ENCODE measurements at regions not wholly inside any gene's neighbourhood (a gene's known extent, or its start where the extent isn't known, plus 50 kb on each side); places are given as distances from the start of the nearest gene placed in this dataset.

GRCh38 chr9:93810028-93810971 is 144.9 kb downstream of the BARX1 start:
- DNase-seq (ENCODE audit: insufficient read length, low spot score) (no peak), FAIRE-seq (no peak)
- TF ChIP-seq CTCF (IDR thresholded peaks at IDR 0.05; ENCODE audit: insufficient read depth, missing control alignments), result no peak

GRCh38 chr9:93809204-93809940 is 145.8 kb downstream of the BARX1 start:
- TF ChIP-seq CTCF (IDR thresholded peaks at IDR 0.05; ENCODE audit: insufficient read depth, missing control alignments), result no peak
- FAIRE-seq (no peak), DNase-seq (ENCODE audit: insufficient read length, low spot score) (no peak)

- DNase-seq (ENCODE audit: insufficient read length, low spot score) (no peak), FAIRE-seq (no peak)
- TF ChIP-seq CTCF (IDR thresholded peaks at IDR 0.05; ENCODE audit: insufficient read depth, missing control alignments), result no peak
Measured at GRCh38 chr9:93808115-93809029, 146.8 kb downstream of the BARX1 start.

- DNase-seq (ENCODE audit: insufficient read length, low spot score) (no peak), FAIRE-seq (no peak)
- TF ChIP-seq CTCF (IDR thresholded peaks at IDR 0.05; ENCODE audit: insufficient read depth, missing control alignments), result no peak
Measured at GRCh38 chr9:93807166-93808074, 147.7 kb downstream of the BARX1 start.

- FAIRE-seq (no peak), DNase-seq (ENCODE audit: insufficient read length, low spot score) (no peak)
- no peak for TF ChIP-seq CTCF (IDR thresholded peaks at IDR 0.05; ENCODE audit: insufficient read depth, missing control alignments)
Measured at GRCh38 chr9:93801581-93802284, 153.4 kb downstream of the BARX1 start.
